ENCODE measurements at regions not wholly inside any gene's neighbourhood (a gene's known extent, or its start where the extent isn't known, plus 50 kb on each side); places are given as distances from the start of the nearest gene placed in this dataset.

GRCh38 chr3:18767756-18768303 is 342.7 kb upstream of the SATB1 start:
- Histone ChIP-seq H3K4me2 (ENCODE audit: control insufficient read depth, extremely low read depth, insufficient read depth, low read depth, low read length) (no peak overlapping the region), H3K36me3 (ENCODE audit: control insufficient read depth in 2 of 2, extremely low read depth in 1 of 2, insufficient read depth in 2 of 2, low read length in 2 of 2) (no peaks in the 10 kb centered on the region), H3K4me1 (ENCODE audit: control insufficient read depth, extremely low read depth, insufficient read depth, low read length) (no peaks in the 10 kb centered on the region), H3K27ac (ENCODE audit: control insufficient read depth, insufficient read depth, low read length) (no peak overlapping the region), H3K9me1 (ENCODE audit: control insufficient read depth, extremely low read depth, insufficient read depth, low read length) (no peaks in the 10 kb centered on the region), H3K27me3 (ENCODE audit: control insufficient read depth, extremely low read depth, insufficient read depth, low read length) (no peaks in the 10 kb centered on the region), H2AFZ (ENCODE audit: control insufficient read depth, low read length) (no peak overlapping the region), H3K9me3 (ENCODE audit: control insufficient read depth, low read depth, low read length) (no peaks in the 10 kb centered on the region), H3K4me3 (ENCODE audit: control insufficient read depth in 2 of 3, extremely low read depth in 1 of 3, insufficient read depth in 2 of 3, low read depth in 1 of 3, low read length in 3 of 3) (no peak overlapping the region), H3K9ac (ENCODE audit: control insufficient read depth, extremely low read depth, insufficient read depth, low read length) (no peak overlapping the region), H4K20me1 (ENCODE audit: control insufficient read depth, extremely low read depth, insufficient read depth, low read length) (no peaks in the 10 kb centered on the region), H3K79me2 (ENCODE audit: control insufficient read depth, insufficient read depth, low read length) (no peaks in the 10 kb centered on the region)
- FAIRE-seq, result no peak
- dilution Hi-C loops (cut with MboI; ENCODE audit: extremely low pct_ligation_motif_present, low sequenced_read_pairs), result no loop called here
- TF ChIP-seq, protein P1, sequence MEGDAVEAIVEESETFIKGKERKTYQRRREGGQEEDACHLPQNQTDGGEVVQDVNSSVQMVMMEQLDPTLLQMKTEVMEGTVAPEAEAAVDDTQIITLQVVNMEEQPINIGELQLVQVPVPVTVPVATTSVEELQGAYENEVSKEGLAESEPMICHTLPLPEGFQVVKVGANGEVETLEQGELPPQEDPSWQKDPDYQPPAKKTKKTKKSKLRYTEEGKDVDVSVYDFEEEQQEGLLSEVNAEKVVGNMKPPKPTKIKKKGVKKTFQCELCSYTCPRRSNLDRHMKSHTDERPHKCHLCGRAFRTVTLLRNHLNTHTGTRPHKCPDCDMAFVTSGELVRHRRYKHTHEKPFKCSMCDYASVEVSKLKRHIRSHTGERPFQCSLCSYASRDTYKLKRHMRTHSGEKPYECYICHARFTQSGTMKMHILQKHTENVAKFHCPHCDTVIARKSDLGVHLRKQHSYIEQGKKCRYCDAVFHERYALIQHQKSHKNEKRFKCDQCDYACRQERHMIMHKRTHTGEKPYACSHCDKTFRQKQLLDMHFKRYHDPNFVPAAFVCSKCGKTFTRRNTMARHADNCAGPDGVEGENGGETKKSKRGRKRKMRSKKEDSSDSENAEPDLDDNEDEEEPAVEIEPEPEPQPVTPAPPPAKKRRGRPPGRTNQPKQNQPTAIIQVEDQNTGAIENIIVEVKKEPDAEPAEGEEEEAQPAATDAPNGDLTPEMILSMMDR (optimal IDR thresholded peaks at IDR 0.05 in 1 of 3, IDR thresholded peaks at IDR 0.05 in 1 of 3, conservative IDR thresholded peaks at IDR 0.05 in 1 of 3; ENCODE audit: extremely low read depth in 1 of 3, insufficient read depth in 2 of 3, low read length in 3 of 3), result no peak
- no peak for TF ChIP-seq EZH2 (IDR thresholded peaks at IDR 0.05; ENCODE audit: low read length)
- no peak for DNase-seq (ENCODE audit: low read depth, low spot score)

- H3K36me3 ChIP-seq (ENCODE audit: control insufficient read depth in 2 of 2, extremely low read depth in 1 of 2, insufficient read depth in 2 of 2, low read length in 2 of 2), result no peaks in the 10 kb centered on the region
- H3K9me3 ChIP-seq (ENCODE audit: control insufficient read depth, low read depth, low read length), result no peaks in the 10 kb centered on the region
- FAIRE-seq, result no peak
- DNase-seq (ENCODE audit: low read depth, low spot score), result no peak
- no peaks in the 10 kb centered on the region for H3K4me1 ChIP-seq (ENCODE audit: control insufficient read depth, extremely low read depth, insufficient read depth, low read length)
- H3K27me3 ChIP-seq (ENCODE audit: control insufficient read depth, extremely low read depth, insufficient read depth, low read length), result no peaks in the 10 kb centered on the region
- dilution Hi-C loops (cut with MboI; ENCODE audit: extremely low pct_ligation_motif_present, low sequenced_read_pairs), result no loop called here
- TF ChIP-seq EZH2 (IDR thresholded peaks at IDR 0.05; ENCODE audit: low read length), result no peak
- TF ChIP-seq, protein P1 (optimal IDR thresholded peaks at IDR 0.05 in 1 of 3, IDR thresholded peaks at IDR 0.05 in 1 of 3, conservative IDR thresholded peaks at IDR 0.05 in 1 of 3; ENCODE audit: extremely low read depth in 1 of 3, insufficient read depth in 2 of 3, low read length in 3 of 3), result no peak
- H3K4me2 ChIP-seq (ENCODE audit: control insufficient read depth, extremely low read depth, insufficient read depth, low read depth, low read length), result no peak overlapping the region
- no peak overlapping the region for H2AFZ ChIP-seq (ENCODE audit: control insufficient read depth, low read length)
- H3K79me2 ChIP-seq (ENCODE audit: control insufficient read depth, insufficient read depth, low read length), result no peaks in the 10 kb centered on the region
- H4K20me1 ChIP-seq (ENCODE audit: control insufficient read depth, extremely low read depth, insufficient read depth, low read length), result no peaks in the 10 kb centered on the region
- H3K4me3 ChIP-seq (ENCODE audit: control insufficient read depth in 2 of 3, extremely low read depth in 1 of 3, insufficient read depth in 2 of 3, low read depth in 1 of 3, low read length in 3 of 3), result no peak overlapping the region
- H3K9me1 ChIP-seq (ENCODE audit: control insufficient read depth, extremely low read depth, insufficient read depth, low read length), result no peaks in the 10 kb centered on the region
- H3K27ac ChIP-seq (ENCODE audit: control insufficient read depth, insufficient read depth, low read length), result no peak overlapping the region
- no peak overlapping the region for H3K9ac ChIP-seq (ENCODE audit: control insufficient read depth, extremely low read depth, insufficient read depth, low read length)
These were observed 341.8 kb upstream of the SATB1 start for GRCh38 chr3:18766974-18767373.

All from keratinocyte (primary cell).